GM12874 (cell line): ENCODE measurements at regions not wholly inside any gene's neighbourhood (a gene's known extent, or its start where the extent isn't known, plus 50 kb on each side); places are given as distances from the start of the nearest gene placed in this dataset.

Experiments used
- TF ChIP-seq, protein P1 (sequence below): IDR thresholded peaks from 2 replicates; pipeline ENCODE4 v1.5.1; 2011; ENCODE audit warnings: low read depth, mild to moderate bottlenecking, control low read depth, low read length, moderate library complexity; ENCODE audit not compliant: insufficient read depth

DNA sequence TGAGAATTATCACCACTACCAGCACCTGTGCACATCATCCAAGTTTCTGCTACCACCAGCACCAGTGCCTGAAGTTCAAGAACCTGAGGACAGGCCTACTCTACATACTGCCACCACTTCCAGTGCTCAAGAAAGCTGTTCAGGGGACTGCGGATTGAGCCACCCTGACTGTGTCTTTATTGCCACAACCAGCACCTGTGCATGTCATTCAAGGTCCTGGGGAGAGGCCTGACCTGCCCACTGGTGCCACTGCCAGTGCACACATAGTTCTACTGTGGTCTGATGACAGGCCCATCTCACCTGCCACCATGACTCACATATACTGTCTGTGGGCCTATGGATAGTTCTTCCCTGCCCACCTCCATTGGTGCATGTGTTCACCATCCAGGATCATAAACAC is 559.4 kb downstream of the COL12A1 start:
- TF ChIP-seq, protein P1, sequence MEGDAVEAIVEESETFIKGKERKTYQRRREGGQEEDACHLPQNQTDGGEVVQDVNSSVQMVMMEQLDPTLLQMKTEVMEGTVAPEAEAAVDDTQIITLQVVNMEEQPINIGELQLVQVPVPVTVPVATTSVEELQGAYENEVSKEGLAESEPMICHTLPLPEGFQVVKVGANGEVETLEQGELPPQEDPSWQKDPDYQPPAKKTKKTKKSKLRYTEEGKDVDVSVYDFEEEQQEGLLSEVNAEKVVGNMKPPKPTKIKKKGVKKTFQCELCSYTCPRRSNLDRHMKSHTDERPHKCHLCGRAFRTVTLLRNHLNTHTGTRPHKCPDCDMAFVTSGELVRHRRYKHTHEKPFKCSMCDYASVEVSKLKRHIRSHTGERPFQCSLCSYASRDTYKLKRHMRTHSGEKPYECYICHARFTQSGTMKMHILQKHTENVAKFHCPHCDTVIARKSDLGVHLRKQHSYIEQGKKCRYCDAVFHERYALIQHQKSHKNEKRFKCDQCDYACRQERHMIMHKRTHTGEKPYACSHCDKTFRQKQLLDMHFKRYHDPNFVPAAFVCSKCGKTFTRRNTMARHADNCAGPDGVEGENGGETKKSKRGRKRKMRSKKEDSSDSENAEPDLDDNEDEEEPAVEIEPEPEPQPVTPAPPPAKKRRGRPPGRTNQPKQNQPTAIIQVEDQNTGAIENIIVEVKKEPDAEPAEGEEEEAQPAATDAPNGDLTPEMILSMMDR = no peak

GRCh38 chr6:74645108-74645849 is 560.6 kb downstream of the COL12A1 start:
- TF ChIP-seq, protein P1 = no peak

GRCh38 chr6:74642101-74642500 is 563.8 kb downstream of the COL12A1 start:
- TF ChIP-seq, protein P1 = no peak

DNA sequence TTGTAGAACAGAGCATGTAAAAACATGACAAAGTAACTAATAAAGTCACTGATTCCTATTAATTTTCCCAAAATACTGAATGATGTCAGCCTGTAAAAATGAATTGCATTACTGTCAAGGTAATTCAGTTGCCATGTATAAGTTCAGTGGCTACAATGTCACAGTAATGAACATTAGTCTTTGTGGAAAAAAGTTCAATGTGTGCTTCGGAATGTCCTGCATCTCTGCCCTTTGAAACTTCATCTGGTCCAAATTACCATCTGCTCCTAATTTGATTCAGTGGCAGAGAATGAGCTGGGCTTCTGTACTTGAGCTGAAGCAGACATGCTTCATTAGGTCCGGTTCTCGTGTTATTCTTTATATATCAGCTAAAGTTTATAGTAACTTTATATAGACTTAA is 567.4 kb downstream of the COL12A1 start:
- TF ChIP-seq, protein P1 = no peak

- TF ChIP-seq, protein P1 = no peak
Measured at GRCh38 chr6:74632196-74632875, 573.5 kb downstream of the COL12A1 start.

GRCh38 chr6:74631564-74631963 is 574.3 kb downstream of the COL12A1 start:
- TF ChIP-seq, protein P1 = no peak

DNA sequence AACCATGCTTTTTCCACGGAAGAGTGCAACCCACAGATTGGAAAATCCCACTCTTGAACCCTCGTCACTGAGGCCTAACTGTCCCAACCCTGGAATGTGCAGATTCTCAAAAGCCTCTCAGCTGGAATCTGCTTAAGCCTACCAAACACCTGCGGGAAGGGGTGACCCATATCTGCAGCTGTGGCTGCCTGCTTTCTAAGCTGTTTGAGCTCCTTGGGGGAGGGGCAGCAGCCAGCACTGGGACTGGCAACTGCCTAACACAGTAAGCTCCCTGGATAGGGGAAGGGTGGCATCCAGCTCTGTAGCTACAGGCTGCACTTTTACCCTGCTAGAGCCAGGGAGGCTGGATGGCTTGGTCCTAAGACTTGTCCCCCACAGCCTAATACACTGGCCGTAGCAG is 579.6 kb downstream of the COL12A1 start:
- TF ChIP-seq, protein P1 = no peak
